ENCODE measurements at regions not wholly inside any gene's neighbourhood (a gene's known extent, or its start where the extent isn't known, plus 50 kb on each side); places are given as distances from the start of the nearest gene placed in this dataset.

- no peak overlapping the region for H3K18ac ChIP-seq (ENCODE audit: low read depth, low read length)
- dilution Hi-C loops (cut with HindIII; ENCODE audit: low sequenced_read_pairs, unreplicated experiment) (no loop called here), intact Hi-C loops (cut with micrococcal nuclease) (loop anchor here (10.0 kb wide), 1 partner anchor 1004 kb away; no protein-coding TSS in a partner anchor), in situ Hi-C loops (cut with MboI; ENCODE audit: low sequenced_read_pairs) (no loop called here)
- no peak overlapping the region for H2BK5ac ChIP-seq (ENCODE audit: low read depth, low read length, poor library complexity, severe bottlenecking)
- no peak overlapping the region for H3K56ac ChIP-seq (ENCODE audit: extremely low read depth, insufficient read depth, low read length)
- H4K8ac ChIP-seq (ENCODE audit: low read depth in 2 of 2, low read length in 2 of 2) = no peak overlapping the region
- 50 to 100% methylated on average over 1 of the region's 8 CpGs for WGBS, 2 experiments (ENCODE audit: extremely low coverage in 2 of 2, insufficient read length in 1 of 2)
- no peaks in the 10 kb centered on the region for H3K4me1 ChIP-seq (ENCODE audit: control insufficient read depth, insufficient read depth, low read length)
- H2AK5ac ChIP-seq (ENCODE audit: low read depth, low read length) = no peak overlapping the region
- H2BK20ac ChIP-seq (ENCODE audit: low read depth, low read length) = no peak overlapping the region
- no peak overlapping the region for H2BK120ac ChIP-seq (ENCODE audit: low read depth, low read length)
- H3K9me3 ChIP-seq (ENCODE audit: control insufficient read depth, insufficient read depth, low read length) = no peaks in the 10 kb centered on the region
- TF ChIP-seq USF2 (IDR thresholded peaks at IDR 0.05; ENCODE audit: low read depth, low read length) (peak; percentile 69), CHD1 (IDR thresholded peaks at IDR 0.05; ENCODE audit: low read depth, low read length) (no peak), POLR2A (IDR thresholded peaks at IDR 0.05; ENCODE audit: low read depth, low read length) (no peak), NFE2L2 (IDR thresholded peaks at IDR 0.05; ENCODE audit: low read depth, low read length) (no peak)
- H2AFZ ChIP-seq (replicated peaks; ENCODE audit: low read length, poor library complexity) = no peak overlapping the region
- H4K91ac ChIP-seq (ENCODE audit: insufficient read depth, low read depth, low read length) = no peak overlapping the region
- DNase-seq (peak; percentile 16), ATAC-seq (ENCODE audit: low read depth) (no peak)
- no peaks in the 10 kb centered on the region for H3K9me1 ChIP-seq (ENCODE audit: insufficient read depth, low read length)
- H3K27ac ChIP-seq (ENCODE audit: insufficient read depth, low read length) = no peak overlapping the region
- H3K4ac ChIP-seq (ENCODE audit: low read depth, low read length) = no peak overlapping the region
- no peak overlapping the region for H3K4me3 ChIP-seq (ENCODE audit: insufficient read depth, low read depth, low read length)
- H3K14ac ChIP-seq (replicated peaks; ENCODE audit: low read depth, low read length) = no peak overlapping the region
- H3K36me3 ChIP-seq (ENCODE audit: control insufficient read depth, insufficient read depth, low read length) = no peaks in the 10 kb centered on the region
- peaks cover 12% of the 10 kb centered on the region for H3K27me3 ChIP-seq (ENCODE audit: control insufficient read depth, insufficient read depth, low read length)
- no peak overlapping the region for H3K9ac ChIP-seq (ENCODE audit: low read depth, low read length)
- no peaks in the 10 kb centered on the region for H4K20me1 ChIP-seq (ENCODE audit: insufficient read depth, low read length)
- no peak overlapping the region for H3K23ac ChIP-seq (ENCODE audit: low read depth, low read length)
- CTCF ChIA-PET = no interaction called here
- POLR2A ChIA-PET (ENCODE audit: unreplicated experiment) = no interaction called here
- no peak overlapping the region for H3K4me2 ChIP-seq (ENCODE audit: low read depth, low read length)
- no peak overlapping the region for H4K5ac ChIP-seq (ENCODE audit: low read depth, low read length)
- no TSS peak for BruUV-seq (replicated peaks)
- H3K79me1 ChIP-seq (ENCODE audit: low read depth in 1 of 2, low read length in 2 of 2) = no peaks in the 10 kb centered on the region
- H2AK9ac ChIP-seq (replicated peaks; ENCODE audit: low read depth, low read length, poor library complexity) = no peak overlapping the region
- H2BK15ac ChIP-seq (ENCODE audit: low read depth, low read length) = no peak overlapping the region
Measured at GRCh38 chr12:67540920-67541624, 107.5 kb upstream of the DYRK2 start.
